Prostate gland (tissue), 2 donors: ENCODE measurements at regions not wholly inside any gene's neighbourhood (a gene's known extent, or its start where the extent isn't known, plus 50 kb on each side); places are given as distances from the start of the nearest gene placed in this dataset.

Experiments used
- DNase-seq: peaks from one replicate; pipeline ENCODE4 v3.0.0-alpha.2; 2019; ENCODE audit warnings: low spot score
- H3K27ac ChIP-seq, 2 donors: fragments of 200-600 bp; sonication (generic); 2 replicates each; pipeline ENCODE4 v1.5.1; 2017 to 2019
- H3K27me3 ChIP-seq: fragments of 200-600 bp; sonication (generic); replicated peaks from 2 replicates; pipeline ENCODE4 v1.5.1; 2019; ENCODE audit not compliant: insufficient read depth
- H3K36me3 ChIP-seq, 2 donors: fragments of 200-600 bp; sonication (generic); 1 replicate in 1 of 2; 2 replicates in 1 of 2; pipeline versions ENCODE4 v1.5.1 to v1.8.1; 2017 to 2019
- H3K4me1 ChIP-seq: fragments of 200-600 bp; sonication (generic); replicated peaks from 2 replicates; pipeline ENCODE4 v1.5.1; 2019
- H3K4me3 ChIP-seq, 2 donors: fragments of 200-600 bp; sonication (generic); 2 replicates each; pipeline ENCODE4 v1.5.1; 2017 to 2019
- H3K9me3 ChIP-seq: fragments of 200-600 bp; sonication (generic); 2 replicates; pipeline ENCODE4 v1.5.1; 2017
- POLR2A ChIP-seq: fragments of 450-650 bp; IDR thresholded peaks from one replicate; pipeline ENCODE4 v1.6.1; 2016; ENCODE audit warnings: antibody characterized with exemption, mild to moderate bottlenecking
- POLR2AphosphoS5 ChIP-seq: sonication (generic); formaldehyde crosslinking; IDR thresholded peaks from one replicate; pipeline ENCODE4 v1.6.1; 2017; ENCODE audit warnings: antibody characterized with exemption
- WGBS: methylation state at CpG from one replicate; pipeline ENCODE4 v1.1.5; 2018; 5-methylcytosine and 5-hydroxymethylcytosine counted together
- intact Hi-C: fragments of 100-400 bp; cut with DNase I; formaldehyde crosslinking; loops from one replicate; pipeline ENCODE4 v1.14.2; 2022
- TF ChIP-seq, protein P1 (sequence below), 4 experiments: fragments of 200-600 bp in 2 of 4; fragments of 450-650 bp in 2 of 4; sonication (generic) in 2 of 4; IDR thresholded peaks; 1 replicate in 3 of 4; 2 replicates in 1 of 4; pipeline ENCODE4 v1.5.1; 2016 to 2019; ENCODE audit warnings: antibody characterized with exemption in 4 of 4, mild to moderate bottlenecking in 2 of 4, moderate library complexity in 2 of 4

DNA sequence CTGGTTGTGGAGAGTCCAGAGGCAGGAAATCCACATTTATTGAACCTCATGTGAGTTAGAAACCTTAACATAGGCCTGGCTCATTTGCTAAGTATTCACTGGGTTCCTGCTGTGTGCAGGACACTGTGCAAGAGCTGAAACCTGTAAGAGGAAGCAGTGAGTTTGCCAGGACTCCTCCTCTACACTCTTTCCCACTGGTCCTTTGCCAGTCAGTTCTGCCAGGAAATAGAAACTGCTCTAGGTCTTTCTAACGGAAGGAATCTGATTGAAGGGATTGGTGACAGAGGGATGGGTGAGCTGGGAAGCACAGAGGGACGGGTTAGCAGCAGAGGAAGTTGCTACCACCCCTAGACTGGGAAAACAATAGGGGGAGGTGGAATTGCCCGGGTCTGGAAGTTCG is 234.2 kb upstream of the ECI2 start:
- H3K27me3 ChIP-seq, result no peaks in the 10 kb centered on the region
- H3K4me3 ChIP-seq, result no peak overlapping the region
- TF ChIP-seq, protein P1, sequence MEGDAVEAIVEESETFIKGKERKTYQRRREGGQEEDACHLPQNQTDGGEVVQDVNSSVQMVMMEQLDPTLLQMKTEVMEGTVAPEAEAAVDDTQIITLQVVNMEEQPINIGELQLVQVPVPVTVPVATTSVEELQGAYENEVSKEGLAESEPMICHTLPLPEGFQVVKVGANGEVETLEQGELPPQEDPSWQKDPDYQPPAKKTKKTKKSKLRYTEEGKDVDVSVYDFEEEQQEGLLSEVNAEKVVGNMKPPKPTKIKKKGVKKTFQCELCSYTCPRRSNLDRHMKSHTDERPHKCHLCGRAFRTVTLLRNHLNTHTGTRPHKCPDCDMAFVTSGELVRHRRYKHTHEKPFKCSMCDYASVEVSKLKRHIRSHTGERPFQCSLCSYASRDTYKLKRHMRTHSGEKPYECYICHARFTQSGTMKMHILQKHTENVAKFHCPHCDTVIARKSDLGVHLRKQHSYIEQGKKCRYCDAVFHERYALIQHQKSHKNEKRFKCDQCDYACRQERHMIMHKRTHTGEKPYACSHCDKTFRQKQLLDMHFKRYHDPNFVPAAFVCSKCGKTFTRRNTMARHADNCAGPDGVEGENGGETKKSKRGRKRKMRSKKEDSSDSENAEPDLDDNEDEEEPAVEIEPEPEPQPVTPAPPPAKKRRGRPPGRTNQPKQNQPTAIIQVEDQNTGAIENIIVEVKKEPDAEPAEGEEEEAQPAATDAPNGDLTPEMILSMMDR (IDR thresholded peaks at IDR 0.05), result no peak
- TF ChIP-seq POLR2A, result no peak
- H3K4me1 ChIP-seq, result no peaks in the 10 kb centered on the region
- H3K27ac ChIP-seq, result no peak overlapping the region
- no peaks in the 10 kb centered on the region for H3K9me3 ChIP-seq
- intact Hi-C loops, result no loop called here
- DNase-seq, result no peak
- no peaks in the 10 kb centered on the region for H3K36me3 ChIP-seq
- WGBS, result 74% methylated on average over 4 of the region's 4 CpGs

DNA sequence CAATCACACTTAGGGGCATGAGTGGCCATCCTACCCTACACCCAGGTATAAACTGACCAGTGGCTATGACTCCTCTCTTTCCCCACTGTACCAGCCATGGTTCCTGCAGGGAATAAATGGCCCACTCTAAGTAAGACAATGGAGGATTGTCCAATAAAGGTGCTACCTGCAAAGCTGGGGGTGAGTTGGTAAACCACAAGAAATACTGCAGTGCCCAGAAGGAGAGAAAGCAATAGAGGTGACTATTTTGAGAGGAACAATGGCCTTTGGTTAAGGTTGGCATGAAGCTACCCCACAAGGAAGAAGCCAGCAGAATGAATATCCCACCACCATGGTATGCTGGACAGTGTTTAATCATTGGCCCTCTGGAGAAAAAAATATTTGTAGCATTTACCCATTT is 233.3 kb upstream of the ECI2 start:
- H3K27ac ChIP-seq, result no peak overlapping the region
- DNase-seq, result no peak
- no peaks in the 10 kb centered on the region for H3K27me3 ChIP-seq
- intact Hi-C loops, result no loop called here
- TF ChIP-seq POLR2A, result no peak
- TF ChIP-seq, protein P1 (IDR thresholded peaks at IDR 0.05), result no peak
- H3K9me3 ChIP-seq, result no peaks in the 10 kb centered on the region
- no peaks in the 10 kb centered on the region for H3K4me1 ChIP-seq
- H3K4me3 ChIP-seq, result no peak overlapping the region
- no peaks in the 10 kb centered on the region for H3K36me3 ChIP-seq

DNA sequence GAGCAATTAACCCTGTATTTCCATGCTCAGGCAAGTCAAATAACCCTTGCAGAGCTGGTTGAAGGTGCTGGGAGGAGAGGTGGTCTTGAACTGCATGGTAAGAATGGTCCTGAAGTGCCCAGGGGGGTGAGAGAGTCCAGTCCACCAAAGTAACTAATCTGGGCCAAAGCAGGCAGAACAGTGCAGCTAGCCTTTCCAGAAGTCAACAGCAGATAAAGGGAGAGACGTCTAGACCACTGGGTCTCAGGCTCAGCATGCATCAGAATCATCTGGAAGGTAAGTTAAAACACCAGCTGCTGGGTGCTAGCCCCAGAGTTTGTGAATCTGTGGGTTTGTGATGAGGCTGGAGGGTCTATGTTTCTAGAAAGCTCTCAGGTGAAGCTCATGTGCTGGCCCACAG is 232.3 kb upstream of the ECI2 start:
- no peak overlapping the region for H3K4me3 ChIP-seq
- DNase-seq, result no peak
- TF ChIP-seq, protein P1 (IDR thresholded peaks at IDR 0.05), result no peak
- TF ChIP-seq POLR2AphosphoS5, result no peak
- no peak for TF ChIP-seq POLR2A
- no peaks in the 10 kb centered on the region for H3K36me3 ChIP-seq
- H3K9me3 ChIP-seq, result no peaks in the 10 kb centered on the region
- H3K27ac ChIP-seq, result no peak overlapping the region
- intact Hi-C loops, result no loop called here
- no peaks in the 10 kb centered on the region for H3K27me3 ChIP-seq
- 78% methylated on average over 1 of the region's 1 CpG for WGBS
- no peaks in the 10 kb centered on the region for H3K4me1 ChIP-seq

DNA sequence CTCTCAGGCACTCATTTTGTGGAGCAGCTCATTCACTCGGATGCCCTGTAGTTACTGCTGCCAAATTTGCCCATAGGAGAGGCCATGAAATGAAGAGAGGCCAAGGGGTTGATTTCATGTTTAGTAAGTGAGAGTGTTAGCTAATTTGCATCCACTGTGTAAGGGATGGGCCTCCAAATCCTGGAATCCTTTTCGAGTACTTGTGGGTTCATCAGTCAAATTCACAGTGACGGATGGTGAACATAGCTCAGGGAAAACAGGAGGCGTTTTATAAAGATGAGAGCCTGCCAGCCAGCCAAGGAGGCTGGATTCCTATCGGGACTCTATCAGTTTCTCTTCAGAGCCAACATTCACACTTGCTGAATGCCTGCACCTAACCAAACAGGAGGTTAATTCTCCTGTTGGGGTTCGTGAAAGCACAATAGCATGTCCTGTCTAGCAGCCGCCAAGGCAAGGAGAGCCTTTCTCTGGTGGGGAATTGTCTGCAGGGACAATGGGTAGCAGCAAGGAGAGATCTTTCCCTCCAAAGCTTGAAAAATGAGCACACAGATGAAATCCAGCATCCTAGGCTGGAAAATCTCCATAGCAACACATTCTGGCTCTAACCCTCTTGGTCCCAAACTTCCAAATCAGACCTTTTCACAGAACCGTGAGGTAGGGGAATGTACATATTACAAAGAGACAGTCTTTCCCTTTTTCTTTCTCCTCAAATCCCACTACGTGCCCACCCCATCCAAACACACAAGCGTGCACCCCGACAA is 231.4 kb upstream of the ECI2 start:
- DNase-seq, result no peak
- Histone ChIP-seq H3K4me1 (no peaks in the 10 kb centered on the region), H3K9me3 (no peaks in the 10 kb centered on the region), H3K36me3 (no peaks in the 10 kb centered on the region), H3K4me3 (no peak overlapping the region), H3K27ac (no peak overlapping the region), H3K27me3 (no peaks in the 10 kb centered on the region)
- intact Hi-C loops, result no loop called here
- no peak for TF ChIP-seq POLR2AphosphoS5
- TF ChIP-seq, protein P1 (IDR thresholded peaks at IDR 0.05), result no peak
- no peak for TF ChIP-seq POLR2A
- 71% methylated on average over 11 of the region's 11 CpGs for WGBS

DNA sequence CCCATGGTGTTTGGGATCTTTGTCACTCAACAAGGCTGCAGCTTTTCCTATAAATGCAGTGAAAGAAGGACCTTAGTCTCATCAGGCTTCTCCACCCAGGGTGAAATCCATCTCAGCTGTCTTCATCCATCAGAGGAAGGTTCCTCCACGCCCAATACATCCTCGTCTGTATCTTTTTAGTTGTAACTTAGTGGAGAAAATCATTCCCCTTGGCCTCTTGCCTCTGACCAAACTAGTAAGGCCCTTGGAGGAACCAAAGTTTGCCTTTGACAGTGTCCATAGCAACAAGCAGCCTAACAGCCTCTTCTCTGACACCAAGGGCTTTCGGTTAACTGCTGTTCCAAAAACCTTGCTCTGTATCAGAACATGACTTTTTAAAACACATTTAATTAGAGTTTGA is 230.3 kb upstream of the ECI2 start:
- H3K9me3 ChIP-seq, result no peaks in the 10 kb centered on the region
- 81% methylated on average over 3 of the region's 3 CpGs for whole genome bisulfite sequencing
- no peak overlapping the region for H3K4me3 ChIP-seq
- no peak overlapping the region for H3K27ac ChIP-seq
- TF ChIP-seq POLR2AphosphoS5, result no peak
- TF ChIP-seq, protein P1 (IDR thresholded peaks at IDR 0.05), result no peak
- TF ChIP-seq POLR2A, result no peak
- no peaks in the 10 kb centered on the region for H3K27me3 ChIP-seq
- H3K36me3 ChIP-seq, result no peaks in the 10 kb centered on the region
- no peaks in the 10 kb centered on the region for H3K4me1 ChIP-seq
- intact Hi-C loops, result no loop called here
- no peak for DNase-seq
